Central memory CD4-positive, alpha-beta T cell (primary cell): ENCODE measurements at regions not wholly inside any gene's neighbourhood (a gene's known extent, or its start where the extent isn't known, plus 50 kb on each side); places are given as distances from the start of the nearest gene placed in this dataset.

ENCODE experiments used
- DNase-seq: peaks from one replicate; pipeline ENCODE4 v3.0.0; 2022

- DNase-seq: no peak
Measured at GRCh38 chr9:90368928-90369327, 273.7 kb downstream of the DIRAS2 start.

GRCh38 chr9:90379771-90380170, 262.9 kb downstream of the DIRAS2 start:
- no peak for DNase-seq

GRCh38 chr9:90385146-90385545, 257.5 kb downstream of the DIRAS2 start:
- no peak for DNase-seq

- no peak for DNase-seq
Measured at GRCh38 chr9:90393365-90394152, 249.1 kb downstream of the DIRAS2 start.

- no peak for DNase-seq
Measured at GRCh38 chr9:90394871-90395270, 247.8 kb downstream of the DIRAS2 start.

GRCh38 chr9:90400091-90400490, 242.5 kb downstream of the DIRAS2 start:
- no peak for DNase-seq

- DNase-seq: no peak
Measured at GRCh38 chr9:90408659-90409058, 234.0 kb downstream of the DIRAS2 start.

- no peak for DNase-seq
Measured at GRCh38 chr9:90419221-90419851, 223.3 kb downstream of the DIRAS2 start.

GRCh38 chr9:90420211-90420610, 222.4 kb downstream of the DIRAS2 start:
- DNase-seq: no peak

GRCh38 chr9:90420768-90421513, 221.7 kb downstream of the DIRAS2 start:
- no peak for DNase-seq

- DNase-seq: no peak
Measured at GRCh38 chr9:90421786-90422185, 220.8 kb downstream of the DIRAS2 start.

GRCh38 chr9:90423661-90424193, 218.9 kb downstream of the DIRAS2 start:
- no peak for DNase-seq

- DNase-seq: no peak
Measured at GRCh38 chr9:90428517-90428916, 214.1 kb downstream of the DIRAS2 start.

- DNase-seq: no peak
Measured at GRCh38 chr9:90432951-90433350, 209.7 kb downstream of the DIRAS2 start.

GRCh38 chr9:90433398-90433941, 209.2 kb downstream of the DIRAS2 start:
- no peak for DNase-seq

GRCh38 chr9:90441814-90442213, 200.8 kb downstream of the DIRAS2 start:
- no peak for DNase-seq

GRCh38 chr9:90442723-90443122, 199.9 kb downstream of the DIRAS2 start:
- no peak for DNase-seq

GRCh38 chr9:90444609-90445204, 197.9 kb downstream of the DIRAS2 start:
- no peak for DNase-seq

GRCh38 chr9:90445391-90445790, 197.2 kb downstream of the DIRAS2 start:
- DNase-seq: no peak

- DNase-seq: no peak
Measured at GRCh38 chr9:90446200-90446948, 196.2 kb downstream of the DIRAS2 start.

GRCh38 chr9:90447773-90448172, 194.9 kb downstream of the DIRAS2 start:
- DNase-seq: no peak
